Loucy (cell line): ENCODE measurements at regions not wholly inside any gene's neighbourhood (a gene's known extent, or its start where the extent isn't known, plus 50 kb on each side); places are given as distances from the start of the nearest gene placed in this dataset.

ENCODE experiments used
- EZH2phosphoT487 ChIP-seq: fragments of 200-600 bp; IDR thresholded peaks from 2 replicates; pipeline ENCODE4 v1.6.1; 2018; ENCODE audit warnings: antibody characterized with exemption, mild to moderate bottlenecking, moderate library complexity, borderline replicate concordance
- TF ChIP-seq, protein P1 (sequence below): fragments of 200-600 bp; sonication (generic); conservative IDR thresholded peaks from 2 replicates; pipeline ENCODE4 v1.5.1; 2014; ENCODE audit warnings: mild to moderate bottlenecking, antibody characterized with exemption, low read length

- TF ChIP-seq, protein P1, sequence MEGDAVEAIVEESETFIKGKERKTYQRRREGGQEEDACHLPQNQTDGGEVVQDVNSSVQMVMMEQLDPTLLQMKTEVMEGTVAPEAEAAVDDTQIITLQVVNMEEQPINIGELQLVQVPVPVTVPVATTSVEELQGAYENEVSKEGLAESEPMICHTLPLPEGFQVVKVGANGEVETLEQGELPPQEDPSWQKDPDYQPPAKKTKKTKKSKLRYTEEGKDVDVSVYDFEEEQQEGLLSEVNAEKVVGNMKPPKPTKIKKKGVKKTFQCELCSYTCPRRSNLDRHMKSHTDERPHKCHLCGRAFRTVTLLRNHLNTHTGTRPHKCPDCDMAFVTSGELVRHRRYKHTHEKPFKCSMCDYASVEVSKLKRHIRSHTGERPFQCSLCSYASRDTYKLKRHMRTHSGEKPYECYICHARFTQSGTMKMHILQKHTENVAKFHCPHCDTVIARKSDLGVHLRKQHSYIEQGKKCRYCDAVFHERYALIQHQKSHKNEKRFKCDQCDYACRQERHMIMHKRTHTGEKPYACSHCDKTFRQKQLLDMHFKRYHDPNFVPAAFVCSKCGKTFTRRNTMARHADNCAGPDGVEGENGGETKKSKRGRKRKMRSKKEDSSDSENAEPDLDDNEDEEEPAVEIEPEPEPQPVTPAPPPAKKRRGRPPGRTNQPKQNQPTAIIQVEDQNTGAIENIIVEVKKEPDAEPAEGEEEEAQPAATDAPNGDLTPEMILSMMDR = no peak
- no peak for TF ChIP-seq EZH2phosphoT487
These were observed 87.2 kb upstream of the ATP8B1 start for GRCh38 chr18:57890266-57890665.
